HepG2 (cell line): ENCODE measurements at regions not wholly inside any gene's neighbourhood (a gene's known extent, or its start where the extent isn't known, plus 50 kb on each side); places are given as distances from the start of the nearest gene placed in this dataset.

Source experiments
- ATAC-seq: fragments of 200-7000 bp; cut with Tn5 transposase; 3 replicates; pipeline ENCODE4 v1.9.1; 2020; ENCODE audit warnings: mild to moderate bottlenecking, moderate library complexity
- BruUV-seq: library from RNA; stranded (reverse); fragments of 400-500 nt; replicated peaks from 2 replicates; lab custom pipeline; 2021; lab: Mats Ljungman, UMichigan
- CTCF ChIA-PET: fragments of 300-600 bp; formaldehyde crosslinking; extraction: SDS; loops from one replicate; lab custom pipeline; 2021; ENCODE audit warnings: low total read pairs, inconsistent platforms, low intra/inter-chr PET ratio; lab: Yijun Ruan, JAX
- POLR2A ChIA-PET: fragments of 350-600 bp; sonication (Branson Sonifier 250); formaldehyde crosslinking; loops from one replicate; lab custom pipeline; 2020; ENCODE audit warnings: antibody characterized with exemption, inconsistent platforms; lab: Yijun Ruan, JAX
- DNase-seq: peaks from one replicate; pipeline ENCODE4 v3.0.0-alpha.2; 2015; ENCODE audit warnings: low spot score
- FAIRE-seq: peaks from 3 replicates; lab custom pipeline; 2011; peaks lifted over from hg19 to GRCh38; lab: Jason Lieb, UNC
- H2AFZ ChIP-seq: one replicate; pipeline ENCODE4 v1.6.1; 2011; ENCODE audit warnings: low read length, inconsistent platforms
- H3K27ac ChIP-seq: fragments of 300-600 bp; 3 replicates; pipeline ENCODE4 v1.8.0; 2011; ENCODE audit warnings: mixed run types, mild to moderate bottlenecking, mixed read lengths, low read length, inconsistent platforms; ENCODE audit not compliant: insufficient read depth; ENCODE audit errors: extremely low read length
- H3K27me3 ChIP-seq, 2 experiments: fragments of 200-600 bp in 1 of 2; 2 replicates in 1 of 2; 3 replicates in 1 of 2; pipeline versions ENCODE4 v1.6.0 to v1.8.0; 2011; ENCODE audit warnings: low read length in 2 of 2, mild to moderate bottlenecking in 2 of 2, moderate library complexity in 2 of 2, inconsistent platforms in 1 of 2; ENCODE audit not compliant: insufficient read depth in 2 of 2, control insufficient read depth in 1 of 2
- H3K36me3 ChIP-seq, 2 experiments: fragments of 200-600 bp in 1 of 2; replicated peaks in 1 of 2; 2 replicates in 1 of 2; 3 replicates in 1 of 2; pipeline versions ENCODE4 v1.5.1 to v1.8.0; 2011; ENCODE audit warnings: low read length in 2 of 2, inconsistent platforms in 1 of 2; ENCODE audit not compliant: insufficient read depth in 2 of 2, control insufficient read depth in 1 of 2
- H3K4me1 ChIP-seq: 2 replicates; pipeline ENCODE4 v1.5.1; 2012; ENCODE audit warnings: low read length, inconsistent platforms; ENCODE audit not compliant: insufficient read depth
- H3K4me2 ChIP-seq: 2 replicates; pipeline ENCODE4 v1.6.0; 2011; ENCODE audit warnings: low read depth, low read length, inconsistent platforms
- H3K4me3 ChIP-seq, 3 experiments: fragments of 200-600 bp in 1 of 3; sonication (generic), shearing (Covaris generic) in 1 of 3; replicated peaks in 1 of 3; 2 replicates each; pipeline ENCODE4 v1.5.1; 2011 to 2016; ENCODE audit warnings: low read length in 3 of 3, inconsistent platforms in 2 of 3, low read depth in 2 of 3, mild to moderate bottlenecking in 2 of 3, control low read depth in 1 of 3, mixed read lengths in 1 of 3; ENCODE audit not compliant: insufficient read depth in 1 of 3
- H3K79me2 ChIP-seq: one replicate; pipeline ENCODE4 v1.6.1; 2011; ENCODE audit warnings: low read length, inconsistent platforms; ENCODE audit not compliant: insufficient read depth
- H3K9ac ChIP-seq: 2 replicates; pipeline ENCODE4 v1.6.0; 2011; ENCODE audit warnings: mild to moderate bottlenecking, low read depth, low read length, inconsistent platforms; ENCODE audit not compliant: insufficient read depth
- H3K9me3 ChIP-seq: 2 replicates; pipeline ENCODE4 v1.5.1; 2012; ENCODE audit warnings: mild to moderate bottlenecking, low read length
- H4K20me1 ChIP-seq: 2 replicates; pipeline ENCODE4 v1.6.0; 2011; ENCODE audit warnings: inconsistent platforms, mild to moderate bottlenecking, low read length, moderate library complexity; ENCODE audit not compliant: insufficient read depth
- FOSL2 ChIP-seq: sonication (generic); formaldehyde crosslinking; IDR thresholded peaks from 2 replicates; pipeline ENCODE4 v1.4.0; 2020; ENCODE audit warnings: missing genetic modification reagents
- HDAC2 ChIP-seq: sonication (generic); formaldehyde crosslinking; IDR thresholded peaks from 2 replicates; pipeline ENCODE4 v1.4.0; 2020; ENCODE audit warnings: missing genetic modification reagents
- KLF6 ChIP-seq: IDR thresholded peaks from 2 replicates; pipeline ENCODE4 v1.8.0; 2016; ENCODE audit warnings: missing biosample characterization, missing genetic modification reagents
- NFE2L2 ChIP-seq: fragments of 150-350 bp; IDR thresholded peaks from 2 replicates; pipeline ENCODE4 v1.6.1; 2014; ENCODE audit warnings: low read length
- ONECUT2 ChIP-seq: sonication (generic); formaldehyde crosslinking; IDR thresholded peaks from 2 replicates; pipeline ENCODE4 v1.4.0; 2020; ENCODE audit warnings: missing genetic modification reagents
- ZFP82 ChIP-seq: sonication (generic); formaldehyde crosslinking; IDR thresholded peaks from 2 replicates; pipeline ENCODE4 v1.5.1; 2020; ENCODE audit warnings: mild to moderate bottlenecking, missing genetic modification reagents, borderline replicate concordance
- ZNF292 ChIP-seq: sonication (generic); formaldehyde crosslinking; IDR thresholded peaks from 2 replicates; pipeline ENCODE4 v1.8.1; 2022; ENCODE audit warnings: mild to moderate bottlenecking, low read depth, missing genetic modification reagents, borderline replicate concordance
- ZNF558 ChIP-seq: sonication (generic); formaldehyde crosslinking; IDR thresholded peaks from 2 replicates; pipeline ENCODE4 v1.9.0; 2022; ENCODE audit warnings: mild to moderate bottlenecking, missing genetic modification reagents, borderline replicate concordance
- WGBS: methylation state at CpG from one replicate; pipeline ENCODE4 v1.1.6; 2017; ENCODE audit warnings: low lambda C conversion rate; 5-methylcytosine and 5-hydroxymethylcytosine counted together
- in situ Hi-C: cut with HindIII; loops from 2 replicates; pipeline ENCODE4 v1.10.0; 2017; ENCODE audit warnings: low pct_unique_long_range_greater_than_20kb; ENCODE audit not compliant: extremely low pct_ligation_motif_present
- intact Hi-C: fragments of 100-400 bp; cut with micrococcal nuclease; formaldehyde crosslinking; loops from one replicate; pipeline ENCODE4 v1.10.0; 2022; ENCODE audit not compliant: unreplicated experiment
- TF ChIP-seq, protein P1 (sequence below): sonication (generic); formaldehyde crosslinking; IDR thresholded peaks from 2 replicates; pipeline ENCODE4 v1.5.0; 2020; ENCODE audit warnings: mild to moderate bottlenecking, missing genetic modification reagents
- TF ChIP-seq, protein P2 (sequence below): sonication (generic); formaldehyde crosslinking; IDR thresholded peaks from 2 replicates; pipeline ENCODE4 v1.5.1; 2020; ENCODE audit warnings: mild to moderate bottlenecking, missing genetic modification reagents, moderate library complexity

DNA sequence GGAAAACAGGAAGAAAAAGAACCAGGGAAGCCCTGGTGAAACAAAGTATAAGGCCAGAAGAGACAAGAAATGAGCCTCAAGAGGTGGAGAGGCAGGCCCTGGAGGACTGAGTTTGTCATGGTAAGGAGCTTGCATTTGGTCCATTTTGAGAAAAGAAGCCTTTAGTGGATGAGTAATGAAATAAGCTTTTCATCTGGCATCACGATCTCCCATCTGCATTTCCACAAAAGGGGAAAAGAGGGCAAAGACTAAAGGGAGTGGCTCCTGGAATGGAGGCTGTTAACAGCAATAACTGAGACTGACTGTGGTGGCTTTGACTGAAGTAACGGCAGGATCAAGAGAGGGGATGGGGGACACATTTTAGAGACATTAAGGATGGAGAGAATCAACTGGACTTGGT, 148.8 kb upstream of the NBEA start:
- BruUV-seq, result no TSS peak
- no peak overlapping the region for H2AFZ ChIP-seq
- no peaks in the 10 kb centered on the region for H4K20me1 ChIP-seq
- intact Hi-C loops, result no loop called here
- ChIA-PET POLR2A (no interaction called here), CTCF (no interaction called here)
- H3K4me1 ChIP-seq, result no peaks in the 10 kb centered on the region
- in situ Hi-C loops, result no loop called here
- H3K79me2 ChIP-seq, result no peaks in the 10 kb centered on the region
- FAIRE-seq, result no peak
- no peak overlapping the region for H3K27ac ChIP-seq
- 0% methylated on average over 2 of the region's 2 CpGs for WGBS
- no peaks in the 10 kb centered on the region for H3K36me3 ChIP-seq
- no peak for DNase-seq
- ATAC-seq, result no peak
- no peaks in the 10 kb centered on the region for H3K9me3 ChIP-seq
- H3K4me2 ChIP-seq, result no peak overlapping the region
- no peak overlapping the region for H3K4me3 ChIP-seq
- TF ChIP-seq, protein P1, sequence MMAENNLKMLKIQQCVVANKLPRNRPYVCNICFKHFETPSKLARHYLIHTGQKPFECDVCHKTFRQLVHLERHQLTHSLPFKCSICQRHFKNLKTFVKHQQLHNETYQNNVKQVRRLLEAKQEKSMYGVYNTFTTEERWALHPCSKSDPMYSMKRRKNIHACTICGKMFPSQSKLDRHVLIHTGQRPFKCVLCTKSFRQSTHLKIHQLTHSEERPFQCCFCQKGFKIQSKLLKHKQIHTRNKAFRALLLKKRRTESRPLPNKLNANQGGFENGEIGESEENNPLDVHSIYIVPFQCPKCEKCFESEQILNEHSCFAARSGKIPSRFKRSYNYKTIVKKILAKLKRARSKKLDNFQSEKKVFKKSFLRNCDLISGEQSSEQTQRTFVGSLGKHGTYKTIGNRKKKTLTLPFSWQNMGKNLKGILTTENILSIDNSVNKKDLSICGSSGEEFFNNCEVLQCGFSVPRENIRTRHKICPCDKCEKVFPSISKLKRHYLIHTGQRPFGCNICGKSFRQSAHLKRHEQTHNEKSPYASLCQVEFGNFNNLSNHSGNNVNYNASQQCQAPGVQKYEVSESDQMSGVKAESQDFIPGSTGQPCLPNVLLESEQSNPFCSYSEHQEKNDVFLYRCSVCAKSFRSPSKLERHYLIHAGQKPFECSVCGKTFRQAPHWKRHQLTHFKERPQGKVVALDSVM (CRISPR knock-in tag), result no peak
- TF ChIP-seq KLF6 (CRISPR knock-in tag) (no peak), FOSL2 (no peak), ZFP82 (no peak), ONECUT2 (CRISPR knock-in tag) (no peak)
- TF ChIP-seq, protein P2, sequence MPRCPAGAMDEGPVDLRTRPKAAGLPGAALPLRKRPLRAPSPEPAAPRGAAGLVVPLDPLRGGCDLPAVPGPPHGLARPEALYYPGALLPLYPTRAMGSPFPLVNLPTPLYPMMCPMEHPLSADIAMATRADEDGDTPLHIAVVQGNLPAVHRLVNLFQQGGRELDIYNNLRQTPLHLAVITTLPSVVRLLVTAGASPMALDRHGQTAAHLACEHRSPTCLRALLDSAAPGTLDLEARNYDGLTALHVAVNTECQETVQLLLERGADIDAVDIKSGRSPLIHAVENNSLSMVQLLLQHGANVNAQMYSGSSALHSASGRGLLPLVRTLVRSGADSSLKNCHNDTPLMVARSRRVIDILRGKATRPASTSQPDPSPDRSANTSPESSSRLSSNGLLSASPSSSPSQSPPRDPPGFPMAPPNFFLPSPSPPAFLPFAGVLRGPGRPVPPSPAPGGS (CRISPR knock-in tag), result no peak
- no peaks in the 10 kb centered on the region for H3K27me3 ChIP-seq
- no peak overlapping the region for H3K9ac ChIP-seq

DNA sequence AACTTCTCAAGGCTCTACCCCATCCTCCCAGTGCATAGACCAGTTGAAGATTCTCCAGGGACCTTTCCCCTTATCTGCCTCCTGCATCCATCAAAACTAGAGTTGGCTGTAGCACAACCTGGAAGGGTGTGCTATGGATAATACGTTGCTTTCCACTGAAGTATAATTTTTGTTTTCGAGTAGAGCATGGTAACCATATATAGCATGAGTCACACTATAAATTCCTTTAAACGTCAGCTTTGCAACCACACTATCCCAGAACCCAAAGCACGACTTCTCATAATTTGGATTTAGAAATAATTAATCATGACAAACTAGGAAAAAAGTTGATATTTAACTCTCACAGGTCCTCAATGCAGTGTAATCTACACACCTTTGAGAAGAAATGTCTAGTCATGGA, 138.3 kb upstream of the NBEA start:
- H3K27ac ChIP-seq, result no peak overlapping the region
- POLR2A ChIA-PET, result no interaction called here
- intact Hi-C loops, result no loop called here
- TF ChIP-seq NFE2L2, result no peak
- no peak for TF ChIP-seq ZNF558 (CRISPR knock-in tag)
- no peak for TF ChIP-seq HDAC2 (CRISPR knock-in tag)
- TF ChIP-seq ZNF292 (CRISPR knock-in tag), result no peak

More for the DNA sequence above, 138.3 kb upstream of the NBEA start:
- BruUV-seq, result no TSS peak
- H3K27me3 ChIP-seq, result peaks cover 0 to 7% of the 10 kb centered on the region in 2 experiments; a peak in 1 of 5 replicates
- 0% methylated on average over 4 of the region's 4 CpGs for WGBS
- in situ Hi-C loops, result no loop called here
- FAIRE-seq (no peak), ATAC-seq (no peak), DNase-seq (no peak)
- no peak overlapping the region for H2AFZ ChIP-seq
- H3K4me3 ChIP-seq, result no peak overlapping the region
- no peaks in the 10 kb centered on the region for H3K4me1 ChIP-seq
- no peaks in the 10 kb centered on the region for H3K9me3 ChIP-seq
- no peaks in the 10 kb centered on the region for H4K20me1 ChIP-seq
- no peaks in the 10 kb centered on the region for H3K36me3 ChIP-seq
- H3K79me2 ChIP-seq, result no peaks in the 10 kb centered on the region
- H3K4me2 ChIP-seq, result no peak overlapping the region
- H3K9ac ChIP-seq, result no peak overlapping the region
- CTCF ChIA-PET, result no interaction called here
